GM23338 (cell line): ENCODE measurements at regions not wholly inside any gene's neighbourhood (a gene's known extent, or its start where the extent isn't known, plus 50 kb on each side); places are given as distances from the start of the nearest gene placed in this dataset.

Experiments used
- ATAC-seq: fragments of 200-7000 bp; cut with Tn5 transposase; 3 replicates; pipeline ENCODE4 v1.9.1; 2020
- DNase-seq: peaks from one replicate; pipeline ENCODE4 v3.0.0-alpha.2; 2015; ENCODE audit warnings: low spot score
- H2AFZ ChIP-seq: fragments of 200-600 bp; sonication (generic); 2 replicates; pipeline ENCODE4 v1.8.0; 2016; ENCODE audit warnings: antibody characterized with exemption, mild to moderate bottlenecking, moderate library complexity
- H3F3A ChIP-seq: fragments of 200-600 bp; sonication (generic); replicated peaks from 2 replicates; pipeline ENCODE4 v1.8.0; 2017; ENCODE audit warnings: antibody characterized with exemption, mixed run types, low read depth
- H3K27ac ChIP-seq: fragments of 200-600 bp; sonication (generic); 2 replicates; pipeline ENCODE4 v1.6.1; 2016; ENCODE audit warnings: low read depth
- H3K27me3 ChIP-seq: fragments of 200-600 bp; sonication (generic); 2 replicates; pipeline ENCODE4 v1.8.0; 2016; ENCODE audit warnings: mild to moderate bottlenecking, mixed run types, moderate library complexity; ENCODE audit not compliant: insufficient read depth
- H3K36me3 ChIP-seq: fragments of 200-600 bp; sonication (generic); 2 replicates; pipeline ENCODE4 v1.8.0; 2016; ENCODE audit warnings: mild to moderate bottlenecking; ENCODE audit not compliant: insufficient read depth
- H3K4me1 ChIP-seq: fragments of 200-600 bp; sonication (generic); 2 replicates; pipeline ENCODE4 v1.8.0; 2016; ENCODE audit warnings: mild to moderate bottlenecking, moderate library complexity; ENCODE audit not compliant: insufficient read depth
- H3K4me2 ChIP-seq: fragments of 200-600 bp; sonication (generic); 2 replicates; pipeline ENCODE4 v1.7.1; 2017; ENCODE audit warnings: mixed run types
- H3K4me3 ChIP-seq: fragments of 200-600 bp; sonication (generic); 2 replicates; pipeline ENCODE4 v1.6.1; 2016; ENCODE audit warnings: mixed run types
- H3K79me2 ChIP-seq: fragments of 200-600 bp; sonication (generic); replicated peaks from 2 replicates; pipeline ENCODE4 v1.8.0; 2017; ENCODE audit warnings: mild to moderate bottlenecking; ENCODE audit not compliant: insufficient read depth
- H3K9me2 ChIP-seq: fragments of 200-600 bp; sonication (generic); 2 replicates; pipeline ENCODE4 v1.8.0; 2017; ENCODE audit not compliant: insufficient read depth
- H4K20me1 ChIP-seq: fragments of 200-600 bp; sonication (generic); replicated peaks from 2 replicates; pipeline ENCODE4 v1.8.0; 2017; ENCODE audit warnings: mild to moderate bottlenecking; ENCODE audit not compliant: insufficient read depth
- H3K27ac Mint-ChIP-seq: 2 replicates; pipeline ENCODE4 v1.8.0; 2020; ENCODE audit warnings: inconsistent platforms, mild to moderate bottlenecking, moderate library complexity, mixed read lengths
- H3K27me3 Mint-ChIP-seq: 3 replicates; pipeline ENCODE4 v1.8.0; 2022; ENCODE audit warnings: low read depth, mild to moderate bottlenecking, moderate library complexity, mixed read lengths, inconsistent platforms; ENCODE audit not compliant: insufficient read depth, poor library complexity
- H3K36me3 Mint-ChIP-seq: 3 replicates; pipeline ENCODE4 v1.8.0; 2021; ENCODE audit warnings: low read depth, mild to moderate bottlenecking, inconsistent platforms, moderate library complexity, mixed read lengths
- H3K4me1 Mint-ChIP-seq: 3 replicates; pipeline ENCODE4 v1.8.0; 2020; ENCODE audit warnings: mild to moderate bottlenecking, inconsistent platforms, mixed read lengths
- H3K4me3 Mint-ChIP-seq: 3 replicates; pipeline ENCODE4 v1.8.0; 2021; ENCODE audit warnings: moderate library complexity, mild to moderate bottlenecking, inconsistent platforms, mixed read lengths
- H3K9me3 Mint-ChIP-seq: 3 replicates; pipeline ENCODE4 v1.8.0; 2020; ENCODE audit warnings: moderate library complexity, mild to moderate bottlenecking, inconsistent platforms, mixed read lengths
- CTCF ChIP-seq, 2 experiments: fragments of 200-600 bp in 1 of 2; sonication (generic) in 1 of 2; conservative IDR thresholded peaks; 2 replicates each; pipeline versions ENCODE4 v1.5.1 to v1.6.1; 2016 to 2017; ENCODE audit warnings: antibody characterized with exemption in 2 of 2, low read depth in 2 of 2, mild to moderate bottlenecking in 2 of 2, moderate library complexity in 1 of 2
- EZH2phosphoT487 ChIP-seq: fragments of 200-600 bp; sonication (generic); IDR thresholded peaks from one replicate; pipeline ENCODE4 v1.8.1; 2018; ENCODE audit warnings: antibody characterized with exemption; ENCODE audit not compliant: unreplicated experiment
- JUNB ChIP-seq: IDR thresholded peaks from one replicate; pipeline ENCODE4 v1.6.1; 2016; ENCODE audit warnings: antibody characterized with exemption; ENCODE audit not compliant: unreplicated experiment
- NANOG ChIP-seq: IDR thresholded peaks from 2 replicates; pipeline ENCODE4 v1.6.1; 2016; ENCODE audit warnings: antibody characterized with exemption, borderline replicate concordance
- STAT1 ChIP-seq: IDR thresholded peaks from one replicate; pipeline ENCODE4 v1.6.1; 2016; ENCODE audit warnings: antibody characterized with exemption; ENCODE audit not compliant: unreplicated experiment
- ZNF114 ChIP-seq: fragments of 250-450 bp; sonication (Bioruptor Pico); IDR thresholded peaks from 2 replicates; pipeline ENCODE4 v1.5.0; 2020; ENCODE audit warnings: mild to moderate bottlenecking, moderate library complexity
- ZNF331 ChIP-seq: fragments of 250-450 bp; sonication (Bioruptor Pico); IDR thresholded peaks from 2 replicates; pipeline ENCODE4 v1.5.0; 2020; ENCODE audit warnings: low read depth, mild to moderate bottlenecking, moderate library complexity
- TF ChIP-seq, protein P1 (sequence below): IDR thresholded peaks from one replicate; pipeline ENCODE4 v1.6.1; 2018; ENCODE audit warnings: antibody characterized with exemption; ENCODE audit not compliant: unreplicated experiment
- TF ChIP-seq, protein P2 (sequence below): fragments of 250-450 bp; sonication (Bioruptor Pico); IDR thresholded peaks from 2 replicates; pipeline ENCODE4 v1.5.0; 2020; ENCODE audit warnings: mild to moderate bottlenecking, moderate library complexity

- no peak for TF ChIP-seq ZNF114
- TF ChIP-seq CTCF (conservative IDR thresholded peaks at IDR 0.05; ENCODE audit: low read depth in 2 of 2), result no peak
- no peak for TF ChIP-seq EZH2phosphoT487
- no peak for TF ChIP-seq NANOG
Measured at GRCh38 chr2:118549503-118549902, 297.9 kb downstream of the EN1 start (continued).

DNA sequence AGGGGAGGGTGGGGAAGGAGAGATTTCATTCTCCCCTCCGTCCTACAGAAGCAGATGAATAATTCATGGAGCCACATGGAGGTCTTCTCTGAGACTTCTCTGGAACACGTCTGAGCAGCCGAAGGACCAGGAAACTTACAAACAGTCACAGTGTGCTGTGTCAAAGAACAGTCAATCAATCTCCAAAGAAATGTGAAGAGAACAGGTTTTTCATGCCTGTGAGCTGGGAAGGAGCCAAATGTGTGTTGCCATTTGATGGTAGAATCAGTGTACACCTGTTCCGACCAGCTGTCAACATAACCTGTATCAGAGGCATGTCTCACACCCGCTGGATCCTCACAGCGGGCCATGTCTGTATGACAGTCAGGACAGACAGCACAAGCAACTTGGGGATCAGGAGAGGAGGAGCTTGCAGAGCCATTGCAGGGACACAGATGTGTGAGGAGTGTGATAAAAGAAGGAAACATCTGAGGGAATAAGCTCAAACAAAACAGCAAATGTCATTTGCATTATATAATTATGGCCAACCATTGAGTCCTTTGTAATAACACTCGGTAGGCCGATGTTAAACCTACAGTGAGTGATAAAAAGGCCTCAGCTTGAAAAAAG, 298.5 kb downstream of the EN1 start:
- ATAC-seq, result no peak
- TF ChIP-seq ZNF114, result no peak
- TF ChIP-seq ZNF331, result no peak
- TF ChIP-seq EZH2phosphoT487, result no peak
- TF ChIP-seq, protein P1, sequence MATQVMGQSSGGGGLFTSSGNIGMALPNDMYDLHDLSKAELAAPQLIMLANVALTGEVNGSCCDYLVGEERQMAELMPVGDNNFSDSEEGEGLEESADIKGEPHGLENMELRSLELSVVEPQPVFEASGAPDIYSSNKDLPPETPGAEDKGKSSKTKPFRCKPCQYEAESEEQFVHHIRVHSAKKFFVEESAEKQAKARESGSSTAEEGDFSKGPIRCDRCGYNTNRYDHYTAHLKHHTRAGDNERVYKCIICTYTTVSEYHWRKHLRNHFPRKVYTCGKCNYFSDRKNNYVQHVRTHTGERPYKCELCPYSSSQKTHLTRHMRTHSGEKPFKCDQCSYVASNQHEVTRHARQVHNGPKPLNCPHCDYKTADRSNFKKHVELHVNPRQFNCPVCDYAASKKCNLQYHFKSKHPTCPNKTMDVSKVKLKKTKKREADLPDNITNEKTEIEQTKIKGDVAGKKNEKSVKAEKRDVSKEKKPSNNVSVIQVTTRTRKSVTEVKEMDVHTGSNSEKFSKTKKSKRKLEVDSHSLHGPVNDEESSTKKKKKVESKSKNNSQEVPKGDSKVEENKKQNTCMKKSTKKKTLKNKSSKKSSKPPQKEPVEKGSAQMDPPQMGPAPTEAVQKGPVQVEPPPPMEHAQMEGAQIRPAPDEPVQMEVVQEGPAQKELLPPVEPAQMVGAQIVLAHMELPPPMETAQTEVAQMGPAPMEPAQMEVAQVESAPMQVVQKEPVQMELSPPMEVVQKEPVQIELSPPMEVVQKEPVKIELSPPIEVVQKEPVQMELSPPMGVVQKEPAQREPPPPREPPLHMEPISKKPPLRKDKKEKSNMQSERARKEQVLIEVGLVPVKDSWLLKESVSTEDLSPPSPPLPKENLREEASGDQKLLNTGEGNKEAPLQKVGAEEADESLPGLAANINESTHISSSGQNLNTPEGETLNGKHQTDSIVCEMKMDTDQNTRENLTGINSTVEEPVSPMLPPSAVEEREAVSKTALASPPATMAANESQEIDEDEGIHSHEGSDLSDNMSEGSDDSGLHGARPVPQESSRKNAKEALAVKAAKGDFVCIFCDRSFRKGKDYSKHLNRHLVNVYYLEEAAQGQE, result no peak
- TF ChIP-seq JUNB, result no peak
- TF ChIP-seq, protein P2, sequence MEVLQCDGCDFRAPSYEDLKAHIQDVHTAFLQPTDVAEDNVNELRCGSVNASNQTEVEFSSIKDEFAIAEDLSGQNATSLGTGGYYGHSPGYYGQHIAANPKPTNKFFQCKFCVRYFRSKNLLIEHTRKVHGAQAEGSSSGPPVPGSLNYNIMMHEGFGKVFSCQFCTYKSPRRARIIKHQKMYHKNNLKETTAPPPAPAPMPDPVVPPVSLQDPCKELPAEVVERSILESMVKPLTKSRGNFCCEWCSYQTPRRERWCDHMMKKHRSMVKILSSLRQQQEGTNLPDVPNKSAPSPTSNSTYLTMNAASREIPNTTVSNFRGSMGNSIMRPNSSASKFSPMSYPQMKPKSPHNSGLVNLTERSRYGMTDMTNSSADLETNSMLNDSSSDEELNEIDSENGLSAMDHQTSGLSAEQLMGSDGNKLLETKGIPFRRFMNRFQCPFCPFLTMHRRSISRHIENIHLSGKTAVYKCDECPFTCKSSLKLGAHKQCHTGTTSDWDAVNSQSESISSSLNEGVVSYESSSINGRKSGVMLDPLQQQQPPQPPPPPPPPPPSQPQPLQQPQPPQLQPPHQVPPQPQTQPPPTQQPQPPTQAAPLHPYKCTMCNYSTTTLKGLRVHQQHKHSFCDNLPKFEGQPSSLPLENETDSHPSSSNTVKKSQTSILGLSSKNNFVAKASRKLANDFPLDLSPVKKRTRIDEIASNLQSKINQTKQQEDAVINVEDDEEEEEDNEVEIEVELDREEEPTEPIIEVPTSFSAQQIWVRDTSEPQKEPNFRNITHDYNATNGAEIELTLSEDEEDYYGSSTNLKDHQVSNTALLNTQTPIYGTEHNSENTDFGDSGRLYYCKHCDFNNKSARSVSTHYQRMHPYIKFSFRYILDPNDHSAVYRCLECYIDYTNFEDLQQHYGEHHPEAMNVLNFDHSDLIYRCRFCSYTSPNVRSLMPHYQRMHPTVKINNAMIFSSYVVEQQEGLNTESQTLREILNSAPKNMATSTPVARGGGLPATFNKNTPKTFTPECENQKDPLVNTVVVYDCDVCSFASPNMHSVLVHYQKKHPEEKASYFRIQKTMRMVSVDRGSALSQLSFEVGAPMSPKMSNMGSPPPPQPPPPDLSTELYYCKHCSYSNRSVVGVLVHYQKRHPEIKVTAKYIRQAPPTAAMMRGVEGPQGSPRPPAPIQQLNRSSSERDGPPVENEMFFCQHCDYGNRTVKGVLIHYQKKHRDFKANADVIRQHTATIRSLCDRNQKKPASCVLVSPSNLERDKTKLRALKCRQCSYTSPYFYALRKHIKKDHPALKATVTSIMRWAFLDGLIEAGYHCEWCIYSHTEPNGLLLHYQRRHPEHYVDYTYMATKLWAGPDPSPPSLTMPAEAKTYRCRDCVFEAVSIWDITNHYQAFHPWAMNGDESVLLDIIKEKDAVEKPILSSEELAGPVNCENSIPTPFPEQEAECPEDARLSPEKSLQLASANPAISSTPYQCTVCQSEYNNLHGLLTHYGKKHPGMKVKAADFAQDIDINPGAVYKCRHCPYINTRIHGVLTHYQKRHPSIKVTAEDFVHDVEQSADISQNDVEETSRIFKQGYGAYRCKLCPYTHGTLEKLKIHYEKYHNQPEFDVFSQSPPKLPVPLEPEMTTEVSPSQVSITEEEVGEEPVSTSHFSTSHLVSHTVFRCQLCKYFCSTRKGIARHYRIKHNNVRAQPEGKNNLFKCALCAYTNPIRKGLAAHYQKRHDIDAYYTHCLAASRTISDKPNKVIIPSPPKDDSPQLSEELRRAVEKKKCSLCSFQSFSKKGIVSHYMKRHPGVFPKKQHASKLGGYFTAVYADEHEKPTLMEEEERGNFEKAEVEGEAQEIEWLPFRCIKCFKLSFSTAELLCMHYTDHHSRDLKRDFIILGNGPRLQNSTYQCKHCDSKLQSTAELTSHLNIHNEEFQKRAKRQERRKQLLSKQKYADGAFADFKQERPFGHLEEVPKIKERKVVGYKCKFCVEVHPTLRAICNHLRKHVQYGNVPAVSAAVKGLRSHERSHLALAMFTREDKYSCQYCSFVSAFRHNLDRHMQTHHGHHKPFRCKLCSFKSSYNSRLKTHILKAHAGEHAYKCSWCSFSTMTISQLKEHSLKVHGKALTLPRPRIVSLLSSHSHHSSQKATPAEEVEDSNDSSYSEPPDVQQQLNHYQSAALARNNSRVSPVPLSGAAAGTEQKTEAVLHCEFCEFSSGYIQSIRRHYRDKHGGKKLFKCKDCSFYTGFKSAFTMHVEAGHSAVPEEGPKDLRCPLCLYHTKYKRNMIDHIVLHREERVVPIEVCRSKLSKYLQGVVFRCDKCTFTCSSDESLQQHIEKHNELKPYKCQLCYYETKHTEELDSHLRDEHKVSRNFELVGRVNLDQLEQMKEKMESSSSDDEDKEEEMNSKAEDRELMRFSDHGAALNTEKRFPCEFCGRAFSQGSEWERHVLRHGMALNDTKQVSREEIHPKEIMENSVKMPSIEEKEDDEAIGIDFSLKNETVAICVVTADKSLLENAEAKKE, result no peak
- no peak for TF ChIP-seq STAT1
- TF ChIP-seq NANOG, result no peak
- no peak for TF ChIP-seq CTCF (conservative IDR thresholded peaks at IDR 0.05; ENCODE audit: low read depth in 2 of 2)

More for the DNA sequence above, 298.5 kb downstream of the EN1 start:
- Mint-ChIP-seq H3K4me3 (no peak overlapping the region), H3K27me3 (peaks cover 3% of the 10 kb centered on the region), H3K9me3 (peaks cover 12% of the 10 kb centered on the region), H3K4me1 (peaks cover 6% of the 10 kb centered on the region), H3K36me3 (peaks cover 12% of the 10 kb centered on the region), H3K27ac (no peak overlapping the region)
- Histone ChIP-seq H3F3A (no peaks in the 10 kb centered on the region), H3K4me1 (no peaks in the 10 kb centered on the region), H3K79me2 (no peaks in the 10 kb centered on the region), H3K9me2 (peaks cover 21% of the 10 kb centered on the region), H3K27ac (no peak overlapping the region), H3K4me2 (no peak overlapping the region), H4K20me1 (no peaks in the 10 kb centered on the region), H3K36me3 (no peaks in the 10 kb centered on the region), H2AFZ (peak overlapping the region; percentile 47), H3K4me3 (no peak overlapping the region), H3K27me3 (no peaks in the 10 kb centered on the region)
- DNase-seq, result no peak
